GM19043 (cell line): ENCODE measurements at regions not wholly inside any gene's neighbourhood (a gene's known extent, or its start where the extent isn't known, plus 50 kb on each side); places are given as distances from the start of the nearest gene placed in this dataset.
"Not testable (repeated sequence)": the region's sequence is repeated elsewhere in the genome, so short reads cannot be mapped to it uniquely, and the experiment has no call there.

Experiments
- ATAC-seq: cut with Tn5 transposase; IDR thresholded peaks from one replicate; pipeline ENCODE4 v1.9.1; 2021; ENCODE audit warnings: low read depth; ENCODE audit not compliant: unreplicated experiment

DNA sequence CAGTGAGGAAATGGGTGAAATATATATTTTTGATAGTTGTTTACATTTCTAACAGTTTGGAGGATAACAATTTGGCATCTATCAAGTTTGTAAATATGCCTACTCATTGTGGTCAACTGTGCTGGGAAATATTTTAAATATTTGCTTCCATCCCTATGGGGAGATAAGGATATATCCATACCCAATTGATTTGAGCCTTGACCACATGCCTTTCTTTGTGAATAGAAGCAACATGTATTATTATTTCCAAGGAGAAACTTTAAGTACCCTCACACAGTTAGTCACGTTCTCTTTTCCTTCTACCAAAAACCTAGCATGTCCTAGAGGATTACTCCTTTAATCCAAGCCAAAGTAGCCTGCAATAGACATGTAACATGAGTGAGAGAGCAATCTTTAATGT lies 245.4 kb upstream of the CBLB start:
- no peak for ATAC-seq

DNA sequence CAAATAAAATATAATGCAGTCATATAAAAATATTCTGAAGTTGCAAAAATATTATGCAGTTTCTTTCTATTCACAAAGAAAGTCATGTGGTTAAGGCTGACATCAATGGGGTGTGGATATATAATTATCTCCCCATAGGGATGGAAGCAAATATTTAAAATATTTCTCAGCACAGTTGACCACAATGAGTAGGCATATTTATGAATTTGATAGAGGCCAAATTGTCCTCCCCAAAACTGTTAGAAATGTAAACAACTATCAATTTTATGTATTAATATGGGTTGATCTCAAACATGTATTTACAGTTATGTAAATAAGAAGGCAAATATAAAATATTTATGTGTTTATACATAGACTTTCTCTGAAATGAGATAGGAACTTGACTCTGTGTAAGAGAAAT lies 246.0 kb upstream of the CBLB start:
- no peak for ATAC-seq

DNA sequence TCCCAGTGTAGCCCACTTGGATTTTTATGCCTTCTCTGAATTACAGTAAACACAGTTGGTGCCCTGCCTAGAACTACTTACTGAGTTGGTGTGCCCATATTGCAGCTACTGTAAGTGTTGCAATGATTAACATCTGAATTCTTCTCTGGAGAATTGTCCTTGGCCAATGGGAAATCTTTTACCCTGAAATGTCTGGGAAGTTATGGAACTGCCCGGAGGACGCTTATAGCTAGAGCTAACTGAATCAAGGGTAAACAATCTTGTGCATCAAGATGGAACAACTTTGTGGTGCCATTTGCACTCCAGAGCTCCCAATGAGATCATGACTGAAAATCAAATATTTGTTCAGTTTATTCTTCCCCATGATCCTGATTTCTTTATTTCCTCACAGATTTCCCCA lies 246.7 kb upstream of the CBLB start:
- no peak for ATAC-seq

DNA sequence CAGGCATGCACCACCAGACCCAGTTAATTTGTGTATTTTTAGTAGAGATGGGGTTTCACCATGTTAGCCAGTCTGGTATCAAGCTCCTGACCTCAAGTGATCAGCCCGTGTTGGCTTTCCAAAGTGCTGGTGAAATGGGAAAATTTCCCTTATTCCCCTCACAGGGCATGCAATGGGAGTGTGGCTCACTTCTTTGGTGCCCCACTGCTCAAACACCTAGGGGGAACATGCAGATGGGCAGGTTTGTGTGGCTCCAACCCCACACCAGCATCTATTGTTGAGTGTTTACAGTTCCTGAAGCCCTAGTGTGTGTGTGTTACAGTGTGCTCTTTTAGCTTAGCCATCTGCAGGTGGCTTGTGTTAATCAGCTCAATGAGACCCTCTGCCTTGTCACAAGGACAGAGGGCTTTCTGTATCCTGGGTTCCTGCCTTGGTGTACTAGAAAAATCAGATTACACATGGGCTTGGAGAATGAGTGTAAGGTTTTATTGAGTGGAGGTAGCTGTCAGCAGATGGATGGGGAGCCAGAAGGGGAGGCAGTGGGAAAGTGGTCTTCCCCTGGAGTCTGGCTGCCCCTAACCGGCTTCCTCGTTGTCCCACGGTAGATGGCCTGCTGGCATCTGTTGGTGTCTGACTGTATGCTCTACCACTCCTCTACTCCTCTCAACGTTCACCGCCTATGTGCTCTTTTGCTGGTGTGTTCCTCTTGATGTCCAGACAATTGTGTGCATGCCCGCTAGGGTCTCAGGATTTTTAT lies 248.1 kb upstream of the CBLB start:
- ATAC-seq: no peak

DNA sequence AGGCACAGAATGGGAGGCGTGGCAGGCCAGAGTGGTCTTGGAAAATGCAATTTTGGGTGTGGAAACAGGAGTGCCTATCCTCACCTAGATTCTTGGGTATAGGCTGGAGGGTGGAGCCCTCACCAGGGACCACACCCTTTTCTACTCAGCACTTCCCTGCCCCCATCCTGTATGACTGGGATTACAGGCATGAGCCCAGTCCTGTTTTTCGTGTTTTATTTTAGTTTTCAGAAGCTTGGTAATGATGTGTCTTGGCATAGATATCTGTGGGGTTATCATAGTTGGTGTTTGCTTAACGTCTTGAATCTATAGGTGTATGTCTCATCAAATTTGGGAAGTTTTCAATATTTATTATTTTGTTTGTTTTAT lies 248.7 kb upstream of the CBLB start:
- ATAC-seq: no peak

DNA sequence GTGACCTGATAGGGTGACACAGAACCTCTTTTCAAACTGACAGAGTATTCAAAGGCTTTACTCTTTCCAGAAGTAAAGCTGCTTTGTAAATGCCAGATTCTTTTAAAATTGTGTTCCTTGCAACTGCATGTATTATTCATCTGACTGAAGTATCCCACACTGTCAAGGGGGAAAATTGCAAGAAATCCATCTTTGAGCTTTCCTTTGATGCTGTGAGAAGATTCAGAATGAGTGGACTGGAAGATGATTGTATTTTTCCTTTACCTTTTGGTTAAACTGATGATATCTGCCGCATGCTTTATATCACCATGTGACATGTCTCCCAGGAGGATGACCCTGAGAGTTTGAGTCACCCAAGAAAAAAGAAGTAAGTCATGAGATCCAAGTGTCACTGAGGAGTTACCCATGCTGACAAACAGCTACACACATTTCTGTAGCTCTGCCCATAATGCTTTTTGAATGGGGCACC lies 250.8 kb upstream of the CBLB start:
- ATAC-seq: no peak

DNA sequence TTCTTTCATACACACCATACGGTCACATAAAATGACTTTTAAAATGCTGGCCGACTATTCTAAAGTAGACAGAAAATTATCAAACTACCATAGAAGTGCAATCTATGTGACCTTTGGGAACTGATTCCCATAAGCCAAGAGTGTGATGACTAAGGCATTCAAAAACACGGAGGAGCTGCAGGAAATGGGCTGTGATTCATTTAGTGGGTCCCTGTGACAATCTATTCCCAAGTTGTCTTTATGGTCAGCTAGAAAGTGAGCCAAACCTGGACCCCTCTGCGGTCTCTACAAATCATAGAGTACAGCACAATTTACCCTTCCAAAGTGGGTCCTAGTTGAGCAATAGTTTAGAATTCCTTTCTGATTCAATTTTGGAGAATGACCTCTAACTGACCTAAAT lies 251.5 kb upstream of the CBLB start:
- ATAC-seq: no peak

DNA sequence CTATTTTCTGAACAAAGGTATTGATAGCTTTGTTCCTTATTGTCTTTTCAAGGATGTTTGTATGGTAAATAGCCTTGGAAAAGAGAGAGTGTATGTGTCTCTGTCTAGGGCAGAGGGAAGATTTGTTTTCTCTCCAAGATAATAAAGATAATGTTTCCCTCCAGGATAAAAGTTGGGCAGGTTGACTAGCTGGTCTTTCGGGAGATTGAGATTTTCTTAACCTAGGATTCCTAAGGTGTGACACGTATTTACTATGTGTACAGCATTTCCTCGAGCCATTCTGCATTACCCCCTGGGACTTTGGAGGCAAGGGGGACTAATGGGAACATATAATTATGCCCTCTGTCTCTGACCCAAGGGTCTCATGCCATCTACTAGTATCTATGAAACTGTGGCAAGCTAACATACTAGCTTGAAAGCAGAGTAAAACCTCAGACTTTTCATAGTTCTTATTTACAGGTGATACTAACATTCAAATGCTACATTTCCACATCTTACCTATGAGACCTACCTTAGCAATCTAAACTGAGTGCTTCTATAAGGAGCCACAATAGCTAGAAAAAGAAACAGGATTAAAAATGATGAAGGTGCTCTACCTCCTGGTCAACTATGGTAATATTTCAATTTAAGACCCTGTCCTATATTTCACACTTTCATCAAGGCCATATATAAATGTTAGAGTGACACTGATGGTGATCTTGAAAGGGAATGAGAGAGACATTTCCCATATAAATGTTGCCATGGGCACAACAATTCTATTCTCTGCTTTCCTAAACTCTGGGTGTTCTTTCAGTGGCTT lies 252.9 kb upstream of the CBLB start:
- ATAC-seq: no peak

DNA sequence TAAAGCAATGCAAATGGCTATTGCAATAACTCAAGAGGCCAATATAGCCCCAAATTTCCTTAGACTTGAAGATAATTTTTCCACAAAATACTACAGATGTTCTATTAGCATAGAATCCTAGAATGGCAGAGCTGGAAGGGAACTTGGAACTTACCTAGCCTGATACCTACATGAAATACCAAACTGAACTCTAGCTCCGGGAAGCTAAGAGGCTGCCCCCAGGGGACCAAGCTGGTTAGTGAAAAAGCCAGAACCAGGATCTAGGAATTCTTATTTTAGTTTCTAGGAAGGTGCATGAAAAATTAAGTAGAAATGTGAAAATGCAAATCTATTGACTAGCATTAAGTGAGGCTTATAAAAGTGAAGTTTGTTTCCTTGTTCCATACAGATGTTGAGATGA lies 256.0 kb upstream of the CBLB start:
- ATAC-seq: no peak

DNA sequence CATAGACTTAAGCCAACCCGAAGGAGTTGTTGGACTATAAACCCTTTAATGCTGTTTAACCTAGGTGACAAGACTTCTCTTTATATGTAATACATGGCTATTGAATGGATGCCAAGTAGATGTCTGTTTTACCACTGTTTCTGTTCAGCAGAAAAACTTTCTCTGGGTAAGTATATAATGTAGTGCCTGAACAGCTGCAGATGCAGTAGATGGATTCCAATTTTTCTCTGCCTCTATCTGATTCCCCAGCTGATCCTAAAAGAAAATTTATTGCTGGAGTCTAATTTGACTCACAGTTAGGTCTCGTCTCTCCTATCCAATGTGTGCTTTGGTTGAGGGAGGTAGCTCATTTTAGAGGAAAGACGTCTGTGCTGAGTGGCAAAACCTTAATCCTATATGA lies 256.5 kb upstream of the CBLB start:
- ATAC-seq: no peak

DNA sequence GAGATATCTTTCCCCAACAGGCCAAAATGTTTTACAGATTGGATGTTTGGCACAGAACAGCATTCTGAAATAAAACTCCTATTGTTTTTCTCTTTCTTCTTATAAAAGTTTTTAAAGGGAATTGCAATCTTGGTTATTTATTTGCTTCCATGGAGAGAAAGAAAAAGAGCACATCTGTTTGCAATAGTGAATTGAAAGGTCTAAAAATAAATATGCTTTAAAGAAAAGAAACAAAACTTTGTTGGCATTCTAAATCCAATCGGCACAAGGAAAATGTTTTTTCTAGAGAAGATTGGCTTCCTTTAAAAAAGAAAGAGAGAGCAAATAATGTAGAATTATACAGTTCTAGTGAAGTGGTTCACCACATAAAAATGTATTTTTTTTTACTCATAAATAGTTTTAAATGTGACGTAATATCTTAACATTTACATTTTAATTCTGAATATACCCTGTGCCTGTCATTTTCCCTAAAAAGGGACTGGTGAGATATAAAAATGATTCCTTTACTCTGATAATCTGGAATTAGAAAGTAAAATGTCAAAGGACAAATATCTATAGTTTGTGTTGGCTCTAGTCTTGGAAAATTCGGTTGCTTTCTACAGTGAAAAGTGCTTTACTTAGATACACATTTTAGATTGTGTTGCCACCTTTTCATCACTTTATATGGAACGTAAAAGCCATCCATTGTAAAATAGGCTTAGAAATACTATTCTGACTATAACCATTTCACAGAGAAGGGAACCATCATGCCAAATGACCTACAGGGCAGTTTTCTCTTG lies 257.4 kb upstream of the CBLB start:
- ATAC-seq: no peak

DNA sequence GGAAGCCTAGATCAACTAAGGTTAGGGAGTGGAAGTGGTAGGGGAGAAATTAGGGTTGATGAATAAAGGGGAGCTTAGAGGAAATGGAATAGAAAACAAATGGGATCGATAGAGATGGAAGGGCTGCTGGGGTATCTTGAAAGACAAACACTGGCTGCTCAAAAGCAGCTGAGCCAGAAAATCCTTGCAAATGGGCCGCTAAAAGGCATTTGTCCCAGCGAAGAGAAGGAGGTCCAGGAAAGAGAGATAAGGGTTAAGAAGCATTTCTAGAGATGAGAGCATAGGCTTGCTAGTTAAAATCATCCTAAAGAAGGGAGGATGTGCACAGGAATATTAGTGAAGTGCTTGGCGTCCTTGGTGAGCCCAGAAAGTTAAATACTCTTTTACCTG lies 258.0 kb upstream of the CBLB start:
- no peak for ATAC-seq

DNA sequence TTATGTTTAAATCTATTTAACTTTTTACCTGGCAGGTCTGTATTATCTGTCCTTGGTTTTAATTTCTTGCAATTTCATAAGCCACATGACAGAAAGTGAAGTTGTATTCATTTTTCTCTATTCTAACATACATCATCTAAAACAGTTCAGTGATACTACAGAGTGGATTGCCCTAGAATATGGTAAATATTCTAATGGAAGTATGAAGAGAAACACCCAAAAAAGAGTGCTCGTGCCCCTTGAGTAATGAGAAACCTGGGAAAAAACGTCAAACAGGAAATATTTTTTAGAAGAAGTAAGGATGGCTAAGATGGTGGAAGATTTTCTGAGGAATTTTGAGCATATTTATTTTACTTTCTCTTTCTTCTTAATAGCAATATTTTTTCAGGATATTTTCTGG lies 261.1 kb upstream of the CBLB start:
- no peak for ATAC-seq

DNA sequence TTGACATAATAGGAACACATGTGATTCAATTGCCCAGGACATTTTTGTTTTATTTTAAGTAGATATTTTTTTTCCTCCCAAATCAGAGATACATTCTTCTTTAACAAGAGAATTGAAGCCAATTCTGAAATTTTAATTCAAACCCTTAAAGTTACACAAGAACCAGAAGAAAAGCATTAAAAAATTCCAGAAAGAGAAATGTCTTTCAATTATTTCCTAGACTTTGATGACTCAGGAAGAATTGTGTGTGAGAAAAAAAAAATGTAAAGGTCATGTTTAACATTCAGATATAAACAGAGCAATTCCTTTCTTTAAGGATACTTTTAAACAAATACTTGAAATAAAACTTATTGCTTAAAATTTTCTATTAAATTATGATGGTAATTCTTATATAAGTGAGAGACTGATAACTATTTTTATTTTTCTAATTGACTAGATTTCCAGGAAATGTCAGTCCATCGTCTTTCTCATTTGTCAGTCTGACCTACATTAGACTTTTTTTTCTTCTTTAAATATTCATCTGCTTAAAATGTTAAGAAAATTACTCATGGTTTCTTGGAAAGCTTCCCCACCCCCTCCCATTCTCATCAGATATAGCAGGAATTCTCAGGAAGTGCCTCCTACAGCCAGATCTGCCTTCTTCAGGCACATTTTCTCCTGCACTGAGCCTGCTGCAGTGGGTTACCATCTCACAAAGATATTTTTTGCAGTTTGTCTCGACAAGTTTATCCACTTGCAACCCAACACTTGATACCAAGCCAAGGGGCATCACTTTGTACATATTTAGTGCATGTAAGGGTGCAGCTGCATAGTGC lies 261.8 kb upstream of the CBLB start:
- no peak for ATAC-seq

DNA sequence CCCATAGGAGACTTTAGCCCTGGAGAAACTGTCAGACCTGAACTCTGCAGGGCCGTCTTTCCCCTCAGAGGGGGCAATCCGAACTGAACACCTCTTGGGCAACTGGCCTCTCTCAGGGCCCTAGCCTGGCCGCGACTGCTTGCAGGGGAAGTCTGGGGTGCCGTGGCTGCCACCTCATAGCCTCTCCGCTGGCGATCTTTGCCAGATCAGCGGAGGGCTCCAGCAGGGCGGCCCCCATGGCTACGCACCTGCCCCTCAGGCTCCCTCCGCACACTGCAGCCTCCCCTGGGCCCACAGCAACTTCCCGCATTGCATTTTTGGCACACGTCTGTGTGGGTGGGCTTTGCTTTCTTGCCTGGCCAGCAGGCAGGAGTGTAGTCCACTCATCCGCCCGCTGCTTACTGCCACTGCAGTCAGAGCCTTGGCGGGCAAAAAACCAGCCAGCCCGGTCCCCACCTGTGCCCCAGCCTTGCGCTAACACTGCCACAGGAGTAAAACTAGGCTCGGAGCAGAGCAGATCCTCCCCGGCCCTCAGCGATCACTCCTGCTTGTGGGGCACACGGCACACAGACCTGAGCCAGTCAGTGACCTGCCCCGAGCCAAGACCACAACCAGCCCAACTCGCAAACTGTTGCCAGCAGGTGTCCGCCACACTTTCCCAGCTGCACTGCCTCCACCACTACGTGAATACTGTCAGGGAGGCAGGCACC lies 266.8 kb upstream of the CBLB start:
- no peak for ATAC-seq

DNA sequence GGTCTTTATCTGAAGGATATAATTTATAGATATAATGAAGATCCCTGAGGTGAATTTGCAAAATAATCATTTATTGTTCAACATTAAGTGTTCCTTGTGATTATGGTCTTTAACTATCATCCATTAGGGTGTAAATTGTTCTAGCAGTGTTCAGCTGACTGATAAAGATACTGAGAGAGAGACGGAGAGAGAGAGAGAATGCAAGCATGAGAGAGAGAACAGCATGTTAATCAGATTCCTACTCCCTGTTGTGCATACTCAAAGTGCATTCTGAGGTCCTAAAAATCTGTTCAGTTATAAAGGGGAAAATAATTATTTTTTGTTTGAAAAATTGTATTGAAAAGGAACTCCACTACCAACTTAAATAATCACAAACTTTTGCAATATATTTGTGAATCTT lies 271.0 kb upstream of the CBLB start:
- ATAC-seq: no peak

DNA sequence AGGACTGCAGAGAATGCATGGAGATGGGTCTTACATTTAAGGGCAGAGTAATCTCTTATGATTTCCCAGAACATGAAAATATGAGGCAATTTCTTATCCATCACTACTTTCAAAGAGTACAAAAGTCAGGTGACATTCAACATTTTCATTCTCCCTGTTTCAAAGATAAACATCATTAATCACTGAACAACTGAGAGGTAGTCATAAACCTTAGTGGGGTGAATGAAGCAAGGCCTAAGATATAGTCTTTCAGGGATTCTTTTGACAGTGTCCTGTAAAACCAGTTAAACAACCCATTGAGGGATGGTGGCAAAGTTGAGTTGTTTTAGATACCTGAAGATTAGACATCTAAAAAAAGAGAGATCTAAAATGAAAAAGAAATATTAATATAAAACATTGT lies 271.6 kb upstream of the CBLB start:
- ATAC-seq: no peak

DNA sequence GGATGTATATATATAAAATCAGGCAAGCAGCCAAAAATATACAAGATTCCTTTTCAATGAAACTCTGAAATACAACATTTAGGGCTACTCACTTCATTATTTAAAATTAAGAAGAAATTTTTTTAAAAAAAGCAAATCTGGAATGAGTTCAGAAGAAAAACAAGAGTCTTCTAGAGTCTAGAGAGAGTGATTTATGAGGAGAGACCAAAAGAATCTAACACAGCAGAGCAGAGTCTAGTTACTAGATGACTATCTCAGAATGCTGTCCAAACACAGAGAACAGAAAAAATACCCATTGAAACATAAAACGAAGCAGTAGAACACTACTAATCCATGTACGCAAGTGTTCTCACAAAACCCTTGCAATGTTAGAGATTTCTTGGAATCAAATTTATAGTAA lies 275.2 kb upstream of the CBLB start:
- ATAC-seq: no peak

DNA sequence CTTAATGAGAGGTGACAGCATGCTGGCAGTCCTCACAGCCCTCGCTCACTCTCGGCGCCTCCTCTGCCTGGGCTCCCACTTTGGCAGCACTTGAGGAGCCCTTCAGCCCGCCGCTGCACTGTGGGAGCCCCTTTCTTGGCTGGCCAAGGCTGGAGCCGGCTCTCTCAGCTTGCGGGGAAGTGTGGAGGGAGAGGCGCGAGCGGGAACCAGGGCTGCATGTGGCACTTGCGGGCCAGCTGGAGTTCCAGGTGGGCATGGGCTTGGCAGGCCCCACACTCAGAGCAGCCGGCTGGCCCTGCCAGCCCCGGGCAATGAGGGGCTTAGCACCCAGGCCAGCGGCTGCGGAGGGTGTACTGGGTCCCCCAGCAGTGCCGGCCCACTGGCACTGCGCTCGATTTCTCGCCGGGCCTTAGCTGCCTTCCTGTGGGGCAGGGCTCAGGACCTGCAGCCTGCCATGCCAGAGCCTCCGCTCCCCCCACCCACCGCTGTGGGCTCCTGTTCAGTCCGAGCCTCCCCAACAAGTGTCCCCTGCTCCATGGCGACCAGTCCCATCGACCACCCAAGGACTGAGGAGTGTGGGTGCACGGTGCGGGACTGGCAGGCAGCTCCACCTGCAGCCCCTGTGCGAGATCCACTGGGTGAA lies 279.7 kb upstream of the CBLB start:
- ATAC-seq: not testable (repeated sequence)

DNA sequence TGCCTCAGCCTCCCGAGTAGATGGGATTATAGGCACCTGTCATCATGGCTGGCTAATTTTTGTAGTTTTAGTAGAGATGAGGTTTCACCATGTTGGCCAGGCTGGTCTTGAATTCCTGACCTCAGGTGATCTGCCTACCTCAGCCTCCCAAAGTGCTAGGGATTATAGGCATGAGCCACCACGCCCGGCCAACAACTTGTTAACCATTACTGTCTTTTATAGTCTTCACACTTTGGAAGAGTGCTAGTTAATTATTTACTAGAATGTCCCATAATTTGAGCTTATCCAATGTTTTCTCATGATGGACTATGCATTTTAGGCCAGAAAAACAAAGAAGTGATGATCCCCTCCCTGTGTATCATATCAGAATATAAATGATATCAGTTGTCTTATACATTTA lies 288.6 kb upstream of the CBLB start:
- ATAC-seq: no peak
